H9 (cell line): ENCODE measurements at regions not wholly inside any gene's neighbourhood (a gene's known extent, or its start where the extent isn't known, plus 50 kb on each side); places are given as distances from the start of the nearest gene placed in this dataset.

ENCODE experiments used
- DNase-seq: peaks from one replicate; pipeline ENCODE4 v3.0.0-alpha.2; 2017
- H2AFZ ChIP-seq: one replicate; pipeline ENCODE4 v1.6.1; 2013; ENCODE audit warnings: mild to moderate bottlenecking, low read length, control low read depth, moderate library complexity
- H2AK5ac ChIP-seq: 2 replicates; pipeline ENCODE4 v1.6.1; 2013; ENCODE audit warnings: low read length, control low read depth, mixed read lengths; ENCODE audit not compliant: insufficient read length
- H2BK120ac ChIP-seq: one replicate; pipeline ENCODE4 v1.6.1; 2013; ENCODE audit warnings: low read depth, mild to moderate bottlenecking, low read length, control low read depth, inconsistent platforms; ENCODE audit not compliant: poor library complexity, severe bottlenecking
- H2BK12ac ChIP-seq: 2 replicates; pipeline ENCODE4 v1.6.1; 2013; ENCODE audit warnings: low read length, control low read depth, mixed read lengths, low read depth; ENCODE audit not compliant: insufficient read length
- H2BK15ac ChIP-seq: 2 replicates; pipeline ENCODE4 v1.6.1; 2013; ENCODE audit warnings: low read depth, low read length, control low read depth
- H2BK20ac ChIP-seq: one replicate; pipeline ENCODE4 v1.6.1; 2013; ENCODE audit warnings: low read depth, mild to moderate bottlenecking, low read length, control low read depth, inconsistent platforms; ENCODE audit not compliant: poor library complexity, severe bottlenecking
- H2BK5ac ChIP-seq: 2 replicates; pipeline ENCODE4 v1.6.1; 2013; ENCODE audit warnings: low read length, control low read depth, mixed read lengths; ENCODE audit not compliant: insufficient read length
- H3K14ac ChIP-seq: 2 replicates; pipeline ENCODE4 v1.6.1; 2013; ENCODE audit warnings: low read length, control low read depth; ENCODE audit not compliant: insufficient read depth
- H3K18ac ChIP-seq: 2 replicates; pipeline ENCODE4 v1.6.1; 2013; ENCODE audit warnings: low read depth, mild to moderate bottlenecking, mixed read lengths, low read length, control low read depth; ENCODE audit not compliant: insufficient read length
- H3K23ac ChIP-seq: 2 replicates; pipeline ENCODE4 v1.6.1; 2013; ENCODE audit warnings: low read length, control low read depth, mixed read lengths, low read depth; ENCODE audit not compliant: insufficient read length
- H3K23me2 ChIP-seq: 2 replicates; pipeline ENCODE4 v1.6.1; 2013; ENCODE audit warnings: low read depth, mild to moderate bottlenecking, mixed read lengths, low read length, control low read depth; ENCODE audit not compliant: insufficient read length, poor library complexity, severe bottlenecking
- H3K27ac ChIP-seq: 2 replicates; pipeline ENCODE4 v1.5.1; 2013; ENCODE audit warnings: low read length, control low read depth, mixed read lengths, low read depth; ENCODE audit not compliant: insufficient read length
- H3K27me3 ChIP-seq: 2 replicates; pipeline ENCODE4 v1.6.1; 2013; ENCODE audit warnings: low read length, control low read depth, inconsistent platforms; ENCODE audit not compliant: insufficient read depth
- H3K4ac ChIP-seq: 2 replicates; pipeline ENCODE4 v1.6.1; 2013; ENCODE audit warnings: low read depth, mild to moderate bottlenecking, control low read depth, inconsistent platforms, low read length, moderate library complexity
- H3K4me1 ChIP-seq: 2 replicates; pipeline ENCODE4 v1.6.1; 2013; ENCODE audit warnings: low read length, control low read depth, inconsistent platforms; ENCODE audit not compliant: insufficient read depth
- H3K4me2 ChIP-seq: 2 replicates; pipeline ENCODE4 v1.6.1; 2013; ENCODE audit warnings: low read length, control low read depth, mixed read lengths; ENCODE audit not compliant: insufficient read length, insufficient read depth
- H3K56ac ChIP-seq: 2 replicates; pipeline ENCODE4 v1.6.1; 2013; ENCODE audit warnings: low read depth, mild to moderate bottlenecking, mixed read lengths, low read length, control low read depth; ENCODE audit not compliant: insufficient read length
- H3K79me1 ChIP-seq: 2 replicates; pipeline ENCODE4 v1.6.1; 2013; ENCODE audit warnings: low read depth, mild to moderate bottlenecking, moderate library complexity, low read length, control low read depth, inconsistent platforms; ENCODE audit not compliant: insufficient read depth, poor library complexity, severe bottlenecking
- H3K79me2 ChIP-seq: 2 replicates; pipeline ENCODE4 v1.6.1; 2013; ENCODE audit warnings: low read length, control low read depth, inconsistent platforms; ENCODE audit not compliant: insufficient read depth
- H3K9ac ChIP-seq: 2 replicates; pipeline ENCODE4 v1.6.1; 2013; ENCODE audit warnings: low read length, control low read depth, mixed read lengths; ENCODE audit not compliant: insufficient read length; ENCODE audit errors: extremely low read depth
- H3K9me3 ChIP-seq: one replicate; pipeline ENCODE4 v1.6.1; 2013; ENCODE audit warnings: low read depth, low read length, inconsistent platforms; ENCODE audit not compliant: control insufficient read depth
- H3T11ph ChIP-seq: one replicate; pipeline ENCODE4 v1.6.1; 2013; ENCODE audit warnings: mild to moderate bottlenecking, low read length, control low read depth, inconsistent platforms
- H4K20me1 ChIP-seq: one replicate; pipeline ENCODE4 v1.6.1; 2013; ENCODE audit not compliant: control insufficient read depth, insufficient read length, insufficient read depth
- H4K5ac ChIP-seq: 2 replicates; pipeline ENCODE4 v1.6.1; 2013; ENCODE audit warnings: low read depth, mild to moderate bottlenecking, mixed read lengths, low read length, control low read depth; ENCODE audit not compliant: insufficient read length
- H4K8ac ChIP-seq: replicated peaks from 2 replicates; pipeline ENCODE4 v1.6.1; 2013; ENCODE audit warnings: low read length, control low read depth, mixed read lengths, low read depth; ENCODE audit not compliant: insufficient read length
- H4K91ac ChIP-seq: 2 replicates; pipeline ENCODE4 v1.6.1; 2013; ENCODE audit warnings: low read depth, mild to moderate bottlenecking, moderate library complexity, mixed read lengths, low read length, control low read depth; ENCODE audit not compliant: insufficient read length
- H3K27ac Mint-ChIP-seq, 3 experiments: 2 replicates in 2 of 3; 3 replicates in 1 of 3; pipeline ENCODE4 v1.8.0; 2020 to 2021; ENCODE audit warnings: mixed read lengths in 3 of 3, mild to moderate bottlenecking in 1 of 3, moderate library complexity in 1 of 3
- H3K27me3 Mint-ChIP-seq: 2 replicates; pipeline ENCODE4 v1.8.0; 2021; ENCODE audit warnings: low read depth, mild to moderate bottlenecking, moderate library complexity, mixed read lengths
- H3K36me3 Mint-ChIP-seq, 3 experiments: 2 replicates in 2 of 3; 3 replicates in 1 of 3; pipeline ENCODE4 v1.8.0; 2020 to 2021; ENCODE audit warnings: low read depth in 3 of 3, mixed read lengths in 3 of 3; ENCODE audit not compliant: insufficient read depth in 1 of 3
- H3K4me1 Mint-ChIP-seq, 2 experiments: 2 replicates each; pipeline ENCODE4 v1.8.0; 2020; ENCODE audit warnings: mixed read lengths in 2 of 2
- H3K4me3 Mint-ChIP-seq, 2 experiments: 2 replicates in 1 of 2; 3 replicates in 1 of 2; pipeline ENCODE4 v1.8.0; 2020 to 2021; ENCODE audit warnings: mild to moderate bottlenecking in 2 of 2, mixed read lengths in 2 of 2, moderate library complexity in 1 of 2
- H3K9me3 Mint-ChIP-seq, 2 experiments: 2 replicates in 1 of 2; 3 replicates in 1 of 2; pipeline ENCODE4 v1.8.0; 2020; ENCODE audit warnings: mild to moderate bottlenecking in 2 of 2, mixed read lengths in 2 of 2, moderate library complexity in 1 of 2
- CTCF ChIP-seq: fragments of 200-600 bp; sonication (generic); conservative IDR thresholded peaks from 3 replicates; pipeline ENCODE4 v1.8.0; 2021; ENCODE audit warnings: antibody characterized with exemption, mild to moderate bottlenecking
- WGBS: extraction: QIAGEN DNeasy Blood & Tissue Kit; methylation state at CpG from one replicate; pipeline ENCODE4 v1.1.7; 2013; ENCODE audit warnings: missing lambda C conversion rate, low lambda C conversion rate, mixed read lengths; ENCODE audit not compliant: insufficient read length; ENCODE audit errors: extremely low coverage; 5-methylcytosine and 5-hydroxymethylcytosine counted together

GRCh38 chr22:49371325-49372110, 456.2 kb downstream of the BRD1 start:
- H3K9ac ChIP-seq = no peak overlapping the region
- no peak overlapping the region for H3K4me2 ChIP-seq
- no peaks in the 10 kb centered on the region; a peak in 2 of 7 replicates for H3K36me3 Mint-ChIP-seq
- no peak overlapping the region for H2AK5ac ChIP-seq
- H4K5ac ChIP-seq = no peak overlapping the region
- no peak overlapping the region for H2BK120ac ChIP-seq
- no peaks in the 10 kb centered on the region for H4K20me1 ChIP-seq
- H2BK5ac ChIP-seq = no peak overlapping the region
- H3K56ac ChIP-seq = no peak overlapping the region
- DNase-seq = peak; percentile 20
- H3K4me3 Mint-ChIP-seq = no peak overlapping the region
- no CpG with 5 or more reads among the region's 27 CpGs for WGBS
- peaks cover 12 to 13% of the 10 kb centered on the region in 2 experiments for H3K4me1 Mint-ChIP-seq
- peaks cover 12% of the 10 kb centered on the region for H3K27me3 Mint-ChIP-seq
- no peak for TF ChIP-seq CTCF
- no peak overlapping the region for H4K91ac ChIP-seq
- H3K18ac ChIP-seq = no peak overlapping the region
- H3K4ac ChIP-seq = no peak overlapping the region
- peaks cover 3% of the 10 kb centered on the region for H3K23me2 ChIP-seq
- no peaks in the 10 kb centered on the region for H3K79me2 ChIP-seq
- no peak overlapping the region for H2BK15ac ChIP-seq
- no peak overlapping the region for H2BK20ac ChIP-seq
- H3K27me3 ChIP-seq = no peaks in the 10 kb centered on the region
- H4K8ac ChIP-seq = no peak overlapping the region
- H3K9me3 ChIP-seq = no peaks in the 10 kb centered on the region
- H3T11ph ChIP-seq = no peak overlapping the region
- H3K79me1 ChIP-seq = no peaks in the 10 kb centered on the region
- H2BK12ac ChIP-seq = no peak overlapping the region
- no peak overlapping the region for H2AFZ ChIP-seq
- H3K4me1 ChIP-seq = no peaks in the 10 kb centered on the region
- no peak overlapping the region; the same call in 1 of the 2 replicates for H3K14ac ChIP-seq
- no peak overlapping the region for H3K23ac ChIP-seq
- no peak overlapping the region for H3K27ac Mint-ChIP-seq
- no peak overlapping the region for H3K27ac ChIP-seq
- H3K9me3 Mint-ChIP-seq = no peaks in the 10 kb centered on the region; a peak in 1 of 5 replicates
